ENCODE measurements at regions not wholly inside any gene's neighbourhood (a gene's known extent, or its start where the extent isn't known, plus 50 kb on each side); places are given as distances from the start of the nearest gene placed in this dataset.

GRCh38 chr3:177345049-177345972, 148.0 kb upstream of the TBL1XR1 start:
- no peaks in the 10 kb centered on the region for H3K9me3 Mint-ChIP-seq
- DNase-seq, result peak; percentile 12
- H3K4me3 Mint-ChIP-seq, result no peak overlapping the region
- H3K27ac Mint-ChIP-seq, result peak overlapping the region; percentile 17
- peaks cover 39% of the 10 kb centered on the region for H3K4me1 Mint-ChIP-seq
- TF ChIP-seq CTCF (IDR thresholded peaks at IDR 0.05), result no peak
- no peaks in the 10 kb centered on the region for H3K36me3 Mint-ChIP-seq (ENCODE audit: low read depth)
- H3K27me3 Mint-ChIP-seq (ENCODE audit: low read depth, poor library complexity), result peaks cover 4% of the 10 kb centered on the region

- Mint-ChIP-seq H3K27ac (peak overlapping the region; percentile 17), H3K36me3 (ENCODE audit: low read depth) (no peaks in the 10 kb centered on the region), H3K9me3 (no peaks in the 10 kb centered on the region), H3K4me1 (peaks cover 39% of the 10 kb centered on the region), H3K4me3 (no peak overlapping the region), H3K27me3 (ENCODE audit: low read depth, poor library complexity) (peaks cover 5% of the 10 kb centered on the region)
- no peak for TF ChIP-seq CTCF (IDR thresholded peaks at IDR 0.05)
- no peak for DNase-seq
These were observed 148.8 kb upstream of the TBL1XR1 start for GRCh38 chr3:177345973-177346503.

DNA sequence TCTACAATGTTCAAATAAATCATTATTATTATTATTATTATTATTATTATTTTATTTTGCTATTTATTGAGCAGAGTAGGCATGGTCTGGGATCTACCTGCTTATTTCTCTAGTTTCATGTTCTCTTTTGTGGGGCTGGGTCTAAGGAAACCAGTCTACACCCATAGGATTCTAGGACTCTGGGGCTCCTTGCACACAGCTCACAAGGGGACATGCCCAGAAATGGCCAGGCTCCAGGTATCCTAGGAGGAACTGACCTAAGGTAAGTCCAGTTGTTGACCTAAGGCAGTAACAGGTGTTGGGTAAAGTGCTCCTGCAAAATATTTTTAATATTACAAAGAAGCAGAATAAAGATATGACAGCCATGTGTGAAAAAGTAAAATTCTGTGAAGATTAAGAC, 149.6 kb upstream of the TBL1XR1 start:
- H3K27ac Mint-ChIP-seq, result no peak overlapping the region
- no peak overlapping the region for H3K4me3 Mint-ChIP-seq
- no peak for DNase-seq
- no peaks in the 10 kb centered on the region for H3K36me3 Mint-ChIP-seq (ENCODE audit: low read depth)
- H3K9me3 Mint-ChIP-seq, result no peaks in the 10 kb centered on the region
- H3K4me1 Mint-ChIP-seq, result peaks cover 39% of the 10 kb centered on the region
- no peak for TF ChIP-seq CTCF (IDR thresholded peaks at IDR 0.05)
- peaks cover 7% of the 10 kb centered on the region for H3K27me3 Mint-ChIP-seq (ENCODE audit: low read depth, poor library complexity)

- Mint-ChIP-seq H3K9me3 (no peaks in the 10 kb centered on the region), H3K36me3 (ENCODE audit: low read depth) (no peaks in the 10 kb centered on the region), H3K4me1 (peaks cover 35% of the 10 kb centered on the region), H3K27me3 (ENCODE audit: low read depth, poor library complexity) (peaks cover 7% of the 10 kb centered on the region), H3K4me3 (no peak overlapping the region), H3K27ac (no peak overlapping the region)
- no peak for TF ChIP-seq CTCF (IDR thresholded peaks at IDR 0.05)
- DNase-seq, result no peak
These were observed 150.3 kb upstream of the TBL1XR1 start for GRCh38 chr3:177347611-177348010.

DNA sequence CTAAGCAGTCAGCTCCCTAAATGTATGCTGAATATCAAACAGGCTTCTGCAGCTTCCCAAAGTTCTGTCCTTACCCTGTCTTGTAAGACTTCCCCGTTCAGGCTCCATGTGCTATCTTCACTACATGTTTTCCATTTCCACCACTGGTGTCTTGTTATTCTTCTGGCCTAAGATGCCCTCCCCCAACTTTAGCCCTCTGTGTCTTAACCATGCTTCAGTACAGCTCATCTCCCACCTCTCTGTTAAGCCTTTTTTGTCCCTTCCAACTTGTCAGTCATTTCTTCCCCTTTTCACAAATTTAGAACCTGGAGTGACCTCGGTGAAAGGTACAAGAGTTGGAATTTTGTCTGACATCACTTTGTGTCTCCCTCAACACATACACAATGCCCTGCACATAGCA, 151.7 kb upstream of the TBL1XR1 start:
- TF ChIP-seq CTCF (IDR thresholded peaks at IDR 0.05), result no peak
- H3K27me3 Mint-ChIP-seq (ENCODE audit: low read depth, poor library complexity), result peaks cover 7% of the 10 kb centered on the region
- no peak overlapping the region for H3K4me3 Mint-ChIP-seq
- DNase-seq, result no peak
- H3K27ac Mint-ChIP-seq, result peak overlapping the region; percentile 5
- H3K36me3 Mint-ChIP-seq (ENCODE audit: low read depth), result no peaks in the 10 kb centered on the region
- peaks cover 4% of the 10 kb centered on the region for H3K9me3 Mint-ChIP-seq
- H3K4me1 Mint-ChIP-seq, result peaks cover 31% of the 10 kb centered on the region
